CD4-positive, alpha-beta T cell (primary cell): ENCODE measurements at regions not wholly inside any gene's neighbourhood (a gene's known extent, or its start where the extent isn't known, plus 50 kb on each side); places are given as distances from the start of the nearest gene placed in this dataset.

ENCODE experiments used
- ATAC-seq: fragments of 200-7000 bp; cut with Tn5 transposase; one replicate; pipeline ENCODE4 v1.10.0; 2022; ENCODE audit warnings: mild to moderate bottlenecking; ENCODE audit not compliant: poor library complexity
- CTCF ChIA-PET: fragments of 350-600 bp; sonication (Branson Sonifier 250); formaldehyde crosslinking; loops from one replicate; lab custom pipeline; 2021; ENCODE audit warnings: antibody characterized with exemption, inconsistent platforms; lab: Charles Lee
- POLR2A ChIA-PET: fragments of 350-600 bp; sonication (Branson Sonifier 250); formaldehyde crosslinking; loops from one replicate; lab custom pipeline; 2021; ENCODE audit warnings: antibody characterized with exemption, inconsistent platforms; lab: Charles Lee
- DNase-seq, 14 experiments: peaks; one replicate each; pipeline ENCODE4 v3.0.0-alpha.2; 2013 to 2020; ENCODE audit warnings: mixed read lengths in 2 of 14
- H3K27ac ChIP-seq, 2 donors: one replicate each; pipeline versions ENCODE4 v1.5.1 to v1.7.0; 2013; ENCODE audit warnings: low read length in 2 of 2, low read depth in 1 of 2, mild to moderate bottlenecking in 1 of 2
- H3K27me3 ChIP-seq, 2 experiments: 1 replicate in 1 of 2; 2 replicates in 1 of 2; pipeline versions ENCODE4 v1.6.1 to v1.7.0; 2013; ENCODE audit warnings: low read length in 2 of 2, control low read depth in 1 of 2, mild to moderate bottlenecking in 1 of 2, moderate library complexity in 1 of 2; ENCODE audit not compliant: insufficient read depth in 2 of 2, control insufficient read depth in 1 of 2
- H3K36me3 ChIP-seq: one replicate; pipeline ENCODE4 v1.6.1; 2013; ENCODE audit warnings: low read length, control low read depth; ENCODE audit not compliant: insufficient read depth
- H3K4me1 ChIP-seq: one replicate; pipeline ENCODE4 v1.6.1; 2013; ENCODE audit warnings: low read length, control low read depth; ENCODE audit not compliant: insufficient read depth
- H3K4me3 ChIP-seq: one replicate; pipeline ENCODE4 v1.5.1; 2013; ENCODE audit warnings: mild to moderate bottlenecking, low read length, moderate library complexity
- H3K9me3 ChIP-seq, 2 experiments: 1 replicate in 1 of 2; 2 replicates in 1 of 2; pipeline versions ENCODE4 v1.6.1 to v1.7.0; 2013; ENCODE audit warnings: low read length in 2 of 2, mild to moderate bottlenecking in 2 of 2, control low read depth in 1 of 2, moderate library complexity in 1 of 2; ENCODE audit not compliant: control insufficient read depth in 1 of 2, insufficient read depth in 1 of 2
- H3K27ac Mint-ChIP-seq: one replicate; pipeline ENCODE4 v1.8.0; 2020; ENCODE audit warnings: mixed read lengths
- H3K27me3 Mint-ChIP-seq: one replicate; pipeline ENCODE4 v1.8.0; 2021; ENCODE audit warnings: mixed read lengths
- H3K36me3 Mint-ChIP-seq: one replicate; pipeline ENCODE4 v1.8.0; 2021; ENCODE audit warnings: low read depth, mixed read lengths
- H3K4me1 Mint-ChIP-seq: one replicate; pipeline ENCODE4 v1.8.0; 2021; ENCODE audit warnings: low read depth, mixed read lengths
- H3K4me3 Mint-ChIP-seq: one replicate; pipeline ENCODE4 v1.8.0; 2020; ENCODE audit warnings: mild to moderate bottlenecking, mixed read lengths
- H3K9me3 Mint-ChIP-seq: one replicate; pipeline ENCODE4 v1.8.0; 2020; ENCODE audit warnings: mixed read lengths
- CTCF ChIP-seq: fragments of 200-600 bp; IDR thresholded peaks from one replicate; pipeline ENCODE4 v1.8.0; 2022; ENCODE audit warnings: antibody characterized with exemption, mild to moderate bottlenecking
- intact Hi-C, 2 experiments: fragments of 100-400 bp; cut with DNase I in 1 of 2; cut with micrococcal nuclease in 1 of 2; formaldehyde crosslinking; loops; one replicate each; pipeline versions ENCODE4 v1.15.1 to v1.9.0; 2023 to 2025; cut with DNase I, micrococcal nuclease

GRCh38 chr3:171548917-171549316 lies 88.7 kb upstream of the TNIK start:
- Mint-ChIP-seq H3K9me3 (no peaks in the 10 kb centered on the region), H3K36me3 (no peaks in the 10 kb centered on the region), H3K4me1 (no peaks in the 10 kb centered on the region), H3K27ac (no peak overlapping the region), H3K4me3 (no peak overlapping the region), H3K27me3 (no peaks in the 10 kb centered on the region)
- DNase-seq: no peak
- H3K27me3 ChIP-seq: no peaks in the 10 kb centered on the region
- no peak overlapping the region for H3K27ac ChIP-seq
- no peak for ATAC-seq
- no peaks in the 10 kb centered on the region for H3K36me3 ChIP-seq
- intact Hi-C loops: no loop called here
- H3K9me3 ChIP-seq: no peaks in the 10 kb centered on the region
- H3K4me1 ChIP-seq: peaks cover 4% of the 10 kb centered on the region
- H3K4me3 ChIP-seq: no peak overlapping the region
- no peak for TF ChIP-seq CTCF
- ChIA-PET POLR2A (interaction anchor here (0.6 kb wide), 1 partner anchor 440 kb away, joined by 5 read pairs; no protein-coding TSS in a partner anchor), CTCF (interaction anchor here (0.8 to 1.5 kb wide), 2 partner anchors 9 to 56 kb away, joined by 3 to 4 read pairs; no protein-coding TSS in a partner anchor)

GRCh38 chr3:171543759-171544300 lies 83.6 kb upstream of the TNIK start:
- intact Hi-C loops: no loop called here
- no peak for TF ChIP-seq CTCF
- Histone ChIP-seq H3K27ac (no peak overlapping the region), H3K4me3 (no peak overlapping the region), H3K4me1 (peaks cover 4% of the 10 kb centered on the region), H3K27me3 (no peaks in the 10 kb centered on the region), H3K36me3 (no peaks in the 10 kb centered on the region), H3K9me3 (no peaks in the 10 kb centered on the region)
- Mint-ChIP-seq H3K4me1 (no peaks in the 10 kb centered on the region), H3K9me3 (no peaks in the 10 kb centered on the region), H3K27ac (no peak overlapping the region), H3K4me3 (no peak overlapping the region), H3K36me3 (no peaks in the 10 kb centered on the region), H3K27me3 (no peaks in the 10 kb centered on the region)
- no peak for ATAC-seq
- DNase-seq: no peak
- POLR2A ChIA-PET: interaction anchor here (0.6 kb wide), 1 partner anchor 24 kb away, joined by 3 read pairs; no protein-coding TSS in a partner anchor
- CTCF ChIA-PET: no interaction called here

- no peak overlapping the region for H3K4me3 Mint-ChIP-seq
- CTCF ChIA-PET: no interaction called here
- no peak for DNase-seq
Observed at GRCh38 chr3:171542976-171543375, 82.8 kb upstream of the TNIK start.

More at GRCh38 chr3:171542976-171543375, 82.8 kb upstream of the TNIK start:
- Mint-ChIP-seq H3K27me3 (no peaks in the 10 kb centered on the region), H3K9me3 (no peaks in the 10 kb centered on the region), H3K27ac (no peak overlapping the region), H3K36me3 (no peaks in the 10 kb centered on the region), H3K4me1 (no peaks in the 10 kb centered on the region)
- Histone ChIP-seq H3K36me3 (no peaks in the 10 kb centered on the region), H3K4me3 (no peak overlapping the region), H3K27me3 (no peaks in the 10 kb centered on the region), H3K9me3 (no peaks in the 10 kb centered on the region), H3K4me1 (peaks cover 4% of the 10 kb centered on the region), H3K27ac (no peak overlapping the region)
- intact Hi-C loops: no loop called here
- POLR2A ChIA-PET: no interaction called here
- ATAC-seq: no peak
- no peak for TF ChIP-seq CTCF
